Keratinocyte (primary cell): ENCODE measurements at regions not wholly inside any gene's neighbourhood (a gene's known extent, or its start where the extent isn't known, plus 50 kb on each side); places are given as distances from the start of the nearest gene placed in this dataset.
"Not testable (repeated sequence)": the region's sequence is repeated elsewhere in the genome, so short reads cannot be mapped to it uniquely, and the experiment has no call there.

ENCODE experiments used
- DNase-seq: peaks from one replicate; pipeline ENCODE4 v3.0.0-alpha.2; 2011; ENCODE audit warnings: low read depth, missing footprints, low spot score
- FAIRE-seq: peaks from 2 replicates; lab custom pipeline; 2011; peaks lifted over from hg19 to GRCh38; lab: Jason Lieb, UNC
- H2AFZ ChIP-seq: 2 replicates; pipeline ENCODE4 v1.6.0; 2012; ENCODE audit warnings: low read length, control low read depth, inconsistent platforms; ENCODE audit not compliant: control insufficient read depth
- H3K27ac ChIP-seq: 2 replicates; pipeline ENCODE4 v1.5.1; 2011; ENCODE audit warnings: low read length; ENCODE audit not compliant: control insufficient read depth, insufficient read depth
- H3K27me3 ChIP-seq: 3 replicates; pipeline ENCODE4 v1.6.0; 2011; ENCODE audit warnings: low read length; ENCODE audit not compliant: control insufficient read depth, insufficient read depth; ENCODE audit errors: extremely low read depth
- H3K36me3 ChIP-seq, 2 experiments: 2 replicates in 1 of 2; 3 replicates in 1 of 2; pipeline ENCODE4 v1.5.1; 2011; ENCODE audit warnings: low read length in 2 of 2, mild to moderate bottlenecking in 1 of 2; ENCODE audit not compliant: control insufficient read depth in 2 of 2, insufficient read depth in 2 of 2; ENCODE audit errors: extremely low read depth in 1 of 2
- H3K4me1 ChIP-seq: 3 replicates; pipeline ENCODE4 v1.5.1; 2011; ENCODE audit warnings: low read length; ENCODE audit not compliant: control insufficient read depth, insufficient read depth; ENCODE audit errors: extremely low read depth
- H3K4me2 ChIP-seq: 3 replicates; pipeline ENCODE4 v1.6.0; 2011; ENCODE audit warnings: low read depth, low read length; ENCODE audit not compliant: control insufficient read depth, insufficient read depth; ENCODE audit errors: extremely low read depth
- H3K4me3 ChIP-seq, 3 experiments: fragments of 200-600 bp in 1 of 3; sonication (generic) in 1 of 3; 2 replicates in 2 of 3; 3 replicates in 1 of 3; pipeline ENCODE4 v1.5.1; 2011 to 2016; ENCODE audit warnings: low read length in 3 of 3, mild to moderate bottlenecking in 3 of 3, control low read depth in 2 of 3, inconsistent platforms in 1 of 3, low read depth in 1 of 3, mixed read lengths in 1 of 3, mixed run types in 1 of 3, moderate library complexity in 1 of 3; ENCODE audit not compliant: control insufficient read depth in 2 of 3, insufficient read depth in 2 of 3; ENCODE audit errors: extremely low read depth in 1 of 3
- H3K79me2 ChIP-seq: 2 replicates; pipeline ENCODE4 v1.6.0; 2012; ENCODE audit warnings: low read length; ENCODE audit not compliant: control insufficient read depth, insufficient read depth
- H3K9ac ChIP-seq: 3 replicates; pipeline ENCODE4 v1.6.0; 2011; ENCODE audit warnings: low read length; ENCODE audit not compliant: control insufficient read depth, insufficient read depth; ENCODE audit errors: extremely low read depth
- H3K9me1 ChIP-seq: 3 replicates; pipeline ENCODE4 v1.6.0; 2011; ENCODE audit warnings: low read length; ENCODE audit not compliant: control insufficient read depth, insufficient read depth; ENCODE audit errors: extremely low read depth
- H3K9me3 ChIP-seq: 2 replicates; pipeline ENCODE4 v1.5.1; 2012; ENCODE audit warnings: low read depth, low read length; ENCODE audit not compliant: control insufficient read depth
- H4K20me1 ChIP-seq: 3 replicates; pipeline ENCODE4 v1.6.0; 2011; ENCODE audit warnings: low read length; ENCODE audit not compliant: control insufficient read depth, insufficient read depth; ENCODE audit errors: extremely low read depth
- CTCF ChIP-seq, 3 experiments: IDR thresholded peaks in 1 of 3; conservative IDR thresholded peaks in 1 of 3; optimal IDR thresholded peaks in 1 of 3; 2 replicates in 2 of 3; 3 replicates in 1 of 3; pipeline versions ENCODE3 to v1.5.1; 2011; ENCODE audit warnings: low read length in 3 of 3, mild to moderate bottlenecking in 3 of 3, moderate library complexity in 2 of 3, control low read depth in 1 of 3, inconsistent platforms in 1 of 3; ENCODE audit not compliant: insufficient read depth in 2 of 3; ENCODE audit errors: extremely low read depth in 1 of 3
- EZH2 ChIP-seq: IDR thresholded peaks from one replicate; pipeline ENCODE4 v1.6.1; 2012; ENCODE audit warnings: inconsistent platforms, mild to moderate bottlenecking, low read length, moderate library complexity
- dilution Hi-C: fragments of 300-500 bp; cut with MboI; formaldehyde crosslinking; loops from one replicate; pipeline ENCODE4 v1.7.0; 2020; ENCODE audit warnings: low sequenced_read_pairs; ENCODE audit not compliant: extremely low pct_ligation_motif_present

GRCh38 chr6:139519097-139519496 is 144.6 kb upstream of the CITED2 start:
- no peaks in the 10 kb centered on the region for H3K36me3 ChIP-seq
- no peak for FAIRE-seq
- no peak overlapping the region for H3K9ac ChIP-seq
- H3K4me2 ChIP-seq, result no peak overlapping the region
- H4K20me1 ChIP-seq, result no peaks in the 10 kb centered on the region
- H3K27me3 ChIP-seq, result no peaks in the 10 kb centered on the region
- no peak overlapping the region for H3K27ac ChIP-seq
- no peaks in the 10 kb centered on the region for H3K79me2 ChIP-seq
- H2AFZ ChIP-seq, result no peak overlapping the region
- H3K9me3 ChIP-seq, result no peaks in the 10 kb centered on the region
- no peak for DNase-seq
- peaks cover 33% of the 10 kb centered on the region for H3K4me1 ChIP-seq
- TF ChIP-seq EZH2 (no peak), CTCF (optimal IDR thresholded peaks at IDR 0.05 in 1 of 3, IDR thresholded peaks at IDR 0.05 in 1 of 3, conservative IDR thresholded peaks at IDR 0.05 in 1 of 3; ENCODE audit: extremely low read depth in 1 of 3, insufficient read depth in 2 of 3, low read length in 3 of 3) (no peak)
- dilution Hi-C loops, result no loop called here
- no peaks in the 10 kb centered on the region for H3K9me1 ChIP-seq
- H3K4me3 ChIP-seq, result no peak overlapping the region

GRCh38 chr6:139518556-139519091 is 144.2 kb upstream of the CITED2 start:
- Histone ChIP-seq H3K79me2 (no peaks in the 10 kb centered on the region), H3K4me2 (no peak overlapping the region), H2AFZ (no peak overlapping the region), H3K27me3 (no peaks in the 10 kb centered on the region), H3K4me1 (peaks cover 33% of the 10 kb centered on the region), H3K36me3 (no peaks in the 10 kb centered on the region), H3K9me1 (no peaks in the 10 kb centered on the region), H3K9ac (no peak overlapping the region), H4K20me1 (no peaks in the 10 kb centered on the region), H3K9me3 (no peaks in the 10 kb centered on the region), H3K4me3 (no peak overlapping the region), H3K27ac (no peak overlapping the region)
- dilution Hi-C loops, result no loop called here
- DNase-seq, result no peak
- TF ChIP-seq EZH2 (no peak), CTCF (optimal IDR thresholded peaks at IDR 0.05 in 1 of 3, IDR thresholded peaks at IDR 0.05 in 1 of 3, conservative IDR thresholded peaks at IDR 0.05 in 1 of 3; ENCODE audit: extremely low read depth in 1 of 3, insufficient read depth in 2 of 3, low read length in 3 of 3) (no peak)
- no peak for FAIRE-seq

- H3K9ac ChIP-seq, H3K27ac ChIP-seq, H4K20me1 ChIP-seq, H3K9me1 ChIP-seq, dilution Hi-C loops, H3K9me3 ChIP-seq, H3K79me2 ChIP-seq, H2AFZ ChIP-seq, FAIRE-seq, H3K27me3 ChIP-seq, H3K36me3 ChIP-seq, H3K4me3 ChIP-seq, DNase-seq, H3K4me2 ChIP-seq: not testable (repeated sequence)
- H3K4me1 ChIP-seq, result peaks cover 33% of the 10 kb centered on the region
These were observed 143.6 kb upstream of the CITED2 start for GRCh38 chr6:139517998-139518555.
